GM23338 (cell line): ENCODE measurements at regions not wholly inside any gene's neighbourhood (a gene's known extent, or its start where the extent isn't known, plus 50 kb on each side); places are given as distances from the start of the nearest gene placed in this dataset.
A peak's percentile ranks its signal among the peaks of the same experiment; 100 is the strongest.

Experiments
- ATAC-seq: fragments of 200-7000 bp; cut with Tn5 transposase; 3 replicates; pipeline ENCODE4 v1.9.1; 2020
- DNase-seq: peaks from one replicate; pipeline ENCODE4 v3.0.0-alpha.2; 2015; ENCODE audit warnings: low spot score
- H2AFZ ChIP-seq: fragments of 200-600 bp; sonication (generic); 2 replicates; pipeline ENCODE4 v1.8.0; 2016; ENCODE audit warnings: antibody characterized with exemption, mild to moderate bottlenecking, moderate library complexity
- H3F3A ChIP-seq: fragments of 200-600 bp; sonication (generic); replicated peaks from 2 replicates; pipeline ENCODE4 v1.8.0; 2017; ENCODE audit warnings: antibody characterized with exemption, mixed run types, low read depth
- H3K27ac ChIP-seq: fragments of 200-600 bp; sonication (generic); 2 replicates; pipeline ENCODE4 v1.6.1; 2016; ENCODE audit warnings: low read depth
- H3K27me3 ChIP-seq: fragments of 200-600 bp; sonication (generic); 2 replicates; pipeline ENCODE4 v1.8.0; 2016; ENCODE audit warnings: mild to moderate bottlenecking, mixed run types, moderate library complexity; ENCODE audit not compliant: insufficient read depth
- H3K36me3 ChIP-seq: fragments of 200-600 bp; sonication (generic); 2 replicates; pipeline ENCODE4 v1.8.0; 2016; ENCODE audit warnings: mild to moderate bottlenecking; ENCODE audit not compliant: insufficient read depth
- H3K4me1 ChIP-seq: fragments of 200-600 bp; sonication (generic); 2 replicates; pipeline ENCODE4 v1.8.0; 2016; ENCODE audit warnings: mild to moderate bottlenecking, moderate library complexity; ENCODE audit not compliant: insufficient read depth
- H3K4me2 ChIP-seq: fragments of 200-600 bp; sonication (generic); 2 replicates; pipeline ENCODE4 v1.7.1; 2017; ENCODE audit warnings: mixed run types
- H3K4me3 ChIP-seq: fragments of 200-600 bp; sonication (generic); 2 replicates; pipeline ENCODE4 v1.6.1; 2016; ENCODE audit warnings: mixed run types
- H3K79me2 ChIP-seq: fragments of 200-600 bp; sonication (generic); replicated peaks from 2 replicates; pipeline ENCODE4 v1.8.0; 2017; ENCODE audit warnings: mild to moderate bottlenecking; ENCODE audit not compliant: insufficient read depth
- H3K9me2 ChIP-seq: fragments of 200-600 bp; sonication (generic); 2 replicates; pipeline ENCODE4 v1.8.0; 2017; ENCODE audit not compliant: insufficient read depth
- H4K20me1 ChIP-seq: fragments of 200-600 bp; sonication (generic); replicated peaks from 2 replicates; pipeline ENCODE4 v1.8.0; 2017; ENCODE audit warnings: mild to moderate bottlenecking; ENCODE audit not compliant: insufficient read depth
- H3K27ac Mint-ChIP-seq: 2 replicates; pipeline ENCODE4 v1.8.0; 2020; ENCODE audit warnings: inconsistent platforms, mild to moderate bottlenecking, moderate library complexity, mixed read lengths
- H3K27me3 Mint-ChIP-seq: 3 replicates; pipeline ENCODE4 v1.8.0; 2022; ENCODE audit warnings: low read depth, mild to moderate bottlenecking, moderate library complexity, mixed read lengths, inconsistent platforms; ENCODE audit not compliant: insufficient read depth, poor library complexity
- H3K36me3 Mint-ChIP-seq: 3 replicates; pipeline ENCODE4 v1.8.0; 2021; ENCODE audit warnings: low read depth, mild to moderate bottlenecking, inconsistent platforms, moderate library complexity, mixed read lengths
- H3K4me1 Mint-ChIP-seq: 3 replicates; pipeline ENCODE4 v1.8.0; 2020; ENCODE audit warnings: mild to moderate bottlenecking, inconsistent platforms, mixed read lengths
- H3K4me3 Mint-ChIP-seq: 3 replicates; pipeline ENCODE4 v1.8.0; 2021; ENCODE audit warnings: moderate library complexity, mild to moderate bottlenecking, inconsistent platforms, mixed read lengths
- H3K9me3 Mint-ChIP-seq: 3 replicates; pipeline ENCODE4 v1.8.0; 2020; ENCODE audit warnings: moderate library complexity, mild to moderate bottlenecking, inconsistent platforms, mixed read lengths
- CREB1 ChIP-seq: fragments of 250-450 bp; sonication (Bioruptor Pico); IDR thresholded peaks from 2 replicates; pipeline ENCODE4 v1.5.0; 2020; ENCODE audit warnings: low read depth, mild to moderate bottlenecking, moderate library complexity
- ETS1 ChIP-seq: IDR thresholded peaks from 2 replicates; pipeline ENCODE4 v1.6.1; 2016; ENCODE audit warnings: antibody characterized with exemption
- EZH2 ChIP-seq: fragments of 200-600 bp; sonication (generic); IDR thresholded peaks from one replicate; pipeline ENCODE4 v1.8.0; 2017; ENCODE audit warnings: antibody characterized with exemption, mild to moderate bottlenecking, low read depth; ENCODE audit not compliant: unreplicated experiment
- EZH2phosphoT487 ChIP-seq: fragments of 200-600 bp; sonication (generic); IDR thresholded peaks from one replicate; pipeline ENCODE4 v1.8.1; 2018; ENCODE audit warnings: antibody characterized with exemption; ENCODE audit not compliant: unreplicated experiment
- JUNB ChIP-seq: IDR thresholded peaks from one replicate; pipeline ENCODE4 v1.6.1; 2016; ENCODE audit warnings: antibody characterized with exemption; ENCODE audit not compliant: unreplicated experiment
- NANOG ChIP-seq: IDR thresholded peaks from 2 replicates; pipeline ENCODE4 v1.6.1; 2016; ENCODE audit warnings: antibody characterized with exemption, borderline replicate concordance
- POLR2AphosphoS5 ChIP-seq: IDR thresholded peaks from 2 replicates; pipeline ENCODE4 v1.6.1; 2016; ENCODE audit warnings: antibody characterized with exemption, low read depth
- STAT1 ChIP-seq: IDR thresholded peaks from one replicate; pipeline ENCODE4 v1.6.1; 2016; ENCODE audit warnings: antibody characterized with exemption; ENCODE audit not compliant: unreplicated experiment
- ZNF114 ChIP-seq: fragments of 250-450 bp; sonication (Bioruptor Pico); IDR thresholded peaks from 2 replicates; pipeline ENCODE4 v1.5.0; 2020; ENCODE audit warnings: mild to moderate bottlenecking, moderate library complexity
- ZNF331 ChIP-seq: fragments of 250-450 bp; sonication (Bioruptor Pico); IDR thresholded peaks from 2 replicates; pipeline ENCODE4 v1.5.0; 2020; ENCODE audit warnings: low read depth, mild to moderate bottlenecking, moderate library complexity
- ZNF462 ChIP-seq: fragments of 250-450 bp; sonication (Bioruptor Pico); IDR thresholded peaks from 2 replicates; pipeline ENCODE4 v1.5.0; 2020; ENCODE audit warnings: mild to moderate bottlenecking, moderate library complexity

GRCh38 chr4:133476063-133476462 lies 327.0 kb downstream of the PCDH10 start:
- no peak for TF ChIP-seq NANOG
- H3K27me3 Mint-ChIP-seq: no peaks in the 10 kb centered on the region
- ATAC-seq (peak; percentile 89), DNase-seq (peak; percentile 23)
- H3K4me2 ChIP-seq: peak overlapping the region; percentile 71
- H2AFZ ChIP-seq: no peak overlapping the region
- H3K9me2 ChIP-seq: no peaks in the 10 kb centered on the region
- H3K27ac Mint-ChIP-seq: no peak overlapping the region
- peaks cover 21% of the 10 kb centered on the region for H3K4me1 ChIP-seq
- no peak overlapping the region for H3K27ac ChIP-seq
- H3K4me1 Mint-ChIP-seq: peaks cover 27% of the 10 kb centered on the region
- no peaks in the 10 kb centered on the region for H3K36me3 Mint-ChIP-seq
- no peaks in the 10 kb centered on the region for H3F3A ChIP-seq
- H3K79me2 ChIP-seq: no peaks in the 10 kb centered on the region
- no peaks in the 10 kb centered on the region for H3K36me3 ChIP-seq
- H3K9me3 Mint-ChIP-seq: no peaks in the 10 kb centered on the region
- H3K27me3 ChIP-seq: no peaks in the 10 kb centered on the region
- H4K20me1 ChIP-seq: no peaks in the 10 kb centered on the region
- H3K4me3 Mint-ChIP-seq: no peak overlapping the region
- H3K4me3 ChIP-seq: 0 out of 2 replicates have a peak overlapping the region, but pooled peaks have one; percentile 15

- no peak overlapping the region for H3K27ac Mint-ChIP-seq
Measured at GRCh38 chr4:133474501-133474900, 325.4 kb downstream of the PCDH10 start.

GRCh38 chr4:133472244-133472643 lies 323.1 kb downstream of the PCDH10 start:
- Mint-ChIP-seq H3K27ac (no peak overlapping the region), H3K27me3 (no peaks in the 10 kb centered on the region), H3K4me1 (peaks cover 36% of the 10 kb centered on the region), H3K4me3 (no peak overlapping the region), H3K36me3 (no peaks in the 10 kb centered on the region), H3K9me3 (no peaks in the 10 kb centered on the region)
- H3K9me2 ChIP-seq: no peaks in the 10 kb centered on the region
- H2AFZ ChIP-seq: no peak overlapping the region
- H3F3A ChIP-seq: no peaks in the 10 kb centered on the region
- H3K79me2 ChIP-seq: no peaks in the 10 kb centered on the region
- H3K4me1 ChIP-seq: peaks cover 29% of the 10 kb centered on the region
- DNase-seq (no peak), ATAC-seq (no peak)
- H3K36me3 ChIP-seq: no peaks in the 10 kb centered on the region
- no peaks in the 10 kb centered on the region for H4K20me1 ChIP-seq
- no peak overlapping the region for H3K4me2 ChIP-seq
- no peak overlapping the region for H3K27ac ChIP-seq
- H3K27me3 ChIP-seq: no peaks in the 10 kb centered on the region
- no peak overlapping the region for H3K4me3 ChIP-seq
- TF ChIP-seq NANOG (no peak), CREB1 (CRISPR knock-in tag) (no peak), ZNF462 (no peak), ZNF114 (CRISPR knock-in tag) (no peak), ZNF331 (CRISPR knock-in tag) (no peak), POLR2AphosphoS5 (no peak), EZH2 (no peak), JUNB (no peak), EZH2phosphoT487 (no peak), ETS1 (no peak)

More at GRCh38 chr4:133474501-133474900, 325.4 kb downstream of the PCDH10 start:
- DNase-seq (peak; percentile 55), ATAC-seq (peak; percentile 89)
- H3K27me3 ChIP-seq: no peaks in the 10 kb centered on the region
- no peaks in the 10 kb centered on the region for H3F3A ChIP-seq
- H3K27me3 Mint-ChIP-seq: no peaks in the 10 kb centered on the region
- no peak for TF ChIP-seq EZH2
- no peak for TF ChIP-seq STAT1
- H4K20me1 ChIP-seq: no peaks in the 10 kb centered on the region
- H3K27ac ChIP-seq: no peak overlapping the region
- H3K4me1 ChIP-seq: peaks cover 21% of the 10 kb centered on the region
- H3K9me3 Mint-ChIP-seq: no peaks in the 10 kb centered on the region
- H2AFZ ChIP-seq: no peak overlapping the region
- H3K4me2 ChIP-seq: peak overlapping the region; percentile 41
- no peaks in the 10 kb centered on the region for H3K9me2 ChIP-seq
- H3K4me1 Mint-ChIP-seq: peaks cover 27% of the 10 kb centered on the region
- H3K36me3 ChIP-seq: no peaks in the 10 kb centered on the region
- H3K79me2 ChIP-seq: no peaks in the 10 kb centered on the region
- no peaks in the 10 kb centered on the region for H3K36me3 Mint-ChIP-seq
- H3K4me3 ChIP-seq: no peak overlapping the region
- peak overlapping the region; percentile 23; the same call in 1 of the 3 replicates for H3K4me3 Mint-ChIP-seq
